Activated CD4-positive, alpha-beta T cell treated with anti-CD3 and anti-CD28 coated beads, Interleukin-2, Interleukin-6, amounts not matched to agents 100 ng/mL and 50 ng/mL, durations not matched to agents 16 hours and 8 hours (primary cell): ENCODE measurements at regions not wholly inside any gene's neighbourhood (a gene's known extent, or its start where the extent isn't known, plus 50 kb on each side); places are given as distances from the start of the nearest gene placed in this dataset.

ENCODE experiments used
- DNase-seq: peaks from one replicate; pipeline ENCODE4 v3.0.0-alpha.2; 2020

DNA sequence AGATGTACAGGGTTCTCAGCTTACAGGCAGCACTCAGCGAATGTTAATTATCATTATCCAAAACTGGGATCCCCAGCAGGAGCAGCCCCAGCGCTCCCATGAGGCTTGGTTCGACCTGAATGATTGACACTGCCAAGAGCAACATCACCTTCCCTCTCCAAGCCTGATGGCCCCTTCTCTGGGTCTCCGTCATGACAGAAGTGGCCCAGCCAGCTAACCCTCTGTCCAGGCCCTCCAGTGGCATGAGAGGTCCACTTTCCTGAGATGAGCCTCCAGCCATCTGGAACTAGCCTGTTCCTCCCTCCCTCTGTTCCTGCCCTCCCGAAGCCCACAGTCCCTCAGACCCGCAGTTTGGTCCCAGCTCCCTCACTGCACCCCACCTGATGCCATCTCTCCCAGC, 97.0 kb upstream of the RAB6C start:
- DNase-seq: no peak

- DNase-seq: no peak
These were observed 96.3 kb upstream of the RAB6C start for GRCh38 chr2:129883121-129883520.

DNA sequence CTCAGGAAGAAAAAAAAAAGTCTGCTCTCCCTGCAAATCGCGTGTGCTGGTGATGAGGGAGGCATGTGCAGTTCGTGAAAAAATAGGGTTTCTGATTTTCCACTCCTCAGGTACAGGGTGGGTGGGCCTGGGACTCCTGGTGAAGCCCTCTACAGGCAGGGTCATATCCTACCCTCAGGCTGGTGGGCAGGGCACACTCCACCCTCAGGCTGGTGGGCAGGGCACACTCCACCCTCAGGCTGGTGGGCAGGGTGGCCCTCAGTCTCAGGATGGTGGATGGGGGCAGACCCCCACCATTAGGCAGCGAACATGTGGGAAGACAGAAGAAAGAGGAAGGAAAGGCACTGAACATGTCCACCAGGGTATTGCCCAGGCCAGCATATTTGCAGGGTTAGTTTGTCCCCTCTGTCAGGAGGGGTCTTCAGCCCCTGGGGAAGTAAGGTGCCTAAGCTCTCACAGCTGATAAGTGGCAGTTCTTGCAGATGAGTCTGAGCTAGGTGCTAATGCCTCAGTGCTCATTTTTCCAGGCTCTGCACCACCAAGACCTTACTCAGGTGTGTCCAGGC, 95.2 kb upstream of the RAB6C start:
- DNase-seq: no peak

DNA sequence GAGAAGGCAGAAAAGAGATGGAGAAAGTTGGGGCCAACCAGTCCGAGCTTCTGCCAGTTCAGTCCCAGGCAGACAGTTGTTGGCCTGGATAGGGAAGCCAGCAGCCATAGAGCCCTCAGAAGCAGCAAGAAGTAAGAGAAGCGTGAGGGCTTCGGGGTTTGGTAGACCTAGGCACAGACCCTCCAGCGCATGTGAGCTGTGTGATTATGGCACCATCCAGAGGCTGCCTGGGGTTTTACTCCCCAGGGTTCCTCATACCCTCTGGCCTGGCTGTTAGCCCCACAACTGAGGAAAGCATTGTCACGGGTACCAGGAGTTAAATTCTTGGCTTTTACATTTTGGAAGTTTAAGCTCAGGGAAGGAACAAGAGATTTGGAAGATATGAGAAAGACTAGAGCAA, 93.7 kb upstream of the RAB6C start:
- DNase-seq: no peak

- DNase-seq: no peak
These were observed 91.7 kb upstream of the RAB6C start for GRCh38 chr2:129887688-129888266.

DNA sequence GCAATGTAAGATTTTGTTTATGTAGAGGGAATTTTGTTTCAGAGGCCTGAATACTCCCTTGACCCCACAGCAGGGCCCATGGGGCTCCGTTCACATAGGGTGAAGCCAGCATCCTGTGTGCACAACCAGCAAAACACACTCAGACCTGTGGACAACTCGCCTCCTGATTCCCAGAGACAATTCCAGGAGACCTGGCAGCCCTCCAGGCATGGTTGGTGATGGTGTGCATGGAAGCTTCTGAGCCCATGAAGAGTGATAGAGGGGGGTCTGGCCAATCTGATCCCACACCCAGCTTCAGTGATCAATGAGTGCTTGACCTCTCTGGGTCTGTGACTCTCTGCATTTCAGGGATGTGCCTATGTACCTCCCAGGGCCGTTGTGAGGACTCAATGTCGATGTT, 91.0 kb upstream of the RAB6C start:
- DNase-seq: no peak

GRCh38 chr2:129888896-129889295, 90.6 kb upstream of the RAB6C start:
- no peak for DNase-seq

- DNase-seq: no peak
These were observed 87.8 kb upstream of the RAB6C start for GRCh38 chr2:129891341-129892320.

GRCh38 chr2:129892360-129892759, 87.1 kb upstream of the RAB6C start:
- no peak for DNase-seq

GRCh38 chr2:129892773-129893172, 86.7 kb upstream of the RAB6C start:
- no peak for DNase-seq

DNA sequence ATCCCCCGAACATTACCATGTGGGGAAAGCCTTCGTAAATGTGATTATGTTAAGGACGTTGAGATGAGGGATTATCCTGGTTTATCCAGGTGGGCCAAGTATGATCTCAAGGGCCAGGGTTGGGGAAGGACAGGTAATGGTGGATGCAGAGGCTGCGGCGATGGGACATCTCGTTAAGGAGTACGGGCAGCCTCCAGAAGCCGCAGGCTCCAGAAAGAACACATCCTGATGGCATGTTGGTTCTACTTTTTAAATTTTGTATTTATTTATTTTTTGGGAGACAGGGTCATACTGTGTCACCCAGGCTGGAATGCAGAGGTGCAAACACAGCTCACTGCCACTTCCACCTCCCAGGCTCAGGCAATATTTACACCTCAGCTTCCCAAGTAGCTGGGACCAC, 86.2 kb upstream of the RAB6C start:
- no peak for DNase-seq

GRCh38 chr2:129894616-129895015, 84.8 kb upstream of the RAB6C start:
- DNase-seq: no peak

- no peak for DNase-seq
These were observed 84.4 kb upstream of the RAB6C start for GRCh38 chr2:129895061-129895460.

- DNase-seq: no peak
These were observed 83.9 kb upstream of the RAB6C start for GRCh38 chr2:129895526-129896082.

- no peak for DNase-seq
These were observed 83.0 kb upstream of the RAB6C start for GRCh38 chr2:129896226-129897100.

GRCh38 chr2:129901754-129902415, 77.6 kb upstream of the RAB6C start:
- no peak for DNase-seq

- no peak for DNase-seq
These were observed 76.5 kb upstream of the RAB6C start for GRCh38 chr2:129902731-129903585.

DNA sequence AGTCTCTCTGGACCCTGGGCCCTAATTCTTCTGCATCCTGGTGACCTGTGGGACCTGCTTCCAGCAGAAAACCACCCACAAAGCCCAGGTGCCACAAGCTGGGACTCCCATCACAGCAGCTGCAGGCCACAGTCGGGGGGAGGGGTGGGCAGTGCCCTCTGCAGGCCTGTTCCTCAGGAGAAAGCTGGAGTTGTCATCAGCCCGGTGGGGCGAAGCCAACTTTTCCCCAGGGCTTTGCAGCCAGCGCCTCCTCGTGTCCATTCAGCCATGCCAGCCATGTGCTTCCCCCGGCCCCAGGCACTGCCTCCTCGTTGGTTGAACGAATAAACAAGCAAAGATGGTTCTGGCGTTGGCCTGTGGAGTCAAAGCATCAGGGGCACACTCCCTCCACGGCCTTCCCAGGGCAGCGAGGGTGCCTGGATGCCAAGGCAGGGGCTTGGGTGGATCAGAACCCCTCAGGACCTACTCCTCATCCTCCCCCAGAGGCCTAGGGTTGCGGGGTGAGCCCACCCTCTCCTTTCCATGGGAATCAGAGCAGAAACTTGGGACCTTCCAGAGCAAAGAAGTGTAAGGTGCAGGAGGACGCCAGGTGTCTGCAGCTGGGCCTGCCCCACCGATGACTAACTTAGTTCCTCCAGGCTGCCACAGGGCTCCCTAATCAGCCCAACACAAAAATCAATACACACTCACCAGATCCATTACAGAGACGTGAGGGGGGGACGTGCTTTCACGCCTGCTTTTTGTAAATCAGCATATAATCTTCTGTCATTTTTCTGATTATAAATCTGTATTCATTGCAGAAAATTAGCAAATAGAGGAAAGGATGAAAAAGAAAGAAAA, 75.7 kb upstream of the RAB6C start:
- DNase-seq: no peak

DNA sequence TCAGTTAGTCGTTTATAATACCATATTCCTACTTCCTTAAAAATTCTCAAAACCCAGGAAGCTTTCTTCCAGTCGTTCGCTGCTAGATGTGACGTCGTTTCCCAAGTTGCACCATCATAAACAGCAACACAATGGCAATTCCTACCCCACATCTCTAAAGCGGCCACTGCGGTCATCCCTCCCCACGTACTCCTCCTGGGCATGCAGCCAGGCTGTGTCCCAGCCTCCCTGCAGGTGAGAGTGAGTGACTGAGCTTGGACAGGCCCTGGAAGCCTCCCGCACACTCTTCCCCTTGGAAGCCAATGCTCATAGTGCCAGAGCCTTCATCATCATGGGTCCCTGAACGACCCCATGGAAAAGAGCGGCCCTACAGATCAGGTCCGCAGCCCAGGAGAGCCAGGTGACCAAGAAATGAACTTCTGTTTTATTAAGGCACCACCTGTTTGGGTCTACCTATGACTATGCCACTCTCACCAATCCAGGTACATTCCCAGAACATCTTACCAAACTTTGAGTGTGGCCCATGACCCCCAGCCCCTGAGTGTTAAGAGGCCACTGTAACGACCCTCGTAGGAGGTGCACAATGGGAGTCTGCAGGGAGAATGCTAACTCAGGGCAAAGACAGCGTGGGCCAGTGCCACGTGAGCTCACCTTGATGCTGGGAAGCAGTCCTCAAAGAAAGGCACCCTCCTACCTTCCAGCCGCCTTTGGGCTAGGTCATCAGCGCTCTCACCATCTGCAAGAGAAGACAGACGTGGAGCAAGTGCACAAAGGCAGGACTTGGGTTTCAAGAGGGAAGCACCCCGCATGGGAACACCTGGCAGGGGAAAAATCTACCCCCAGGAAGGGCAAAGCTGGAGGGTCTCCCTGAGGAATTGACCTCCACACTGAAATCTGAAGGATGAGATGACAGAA, 74.7 kb upstream of the RAB6C start:
- no peak for DNase-seq
